NCI-H82 treated with DMSO at 0.1 percent for 48 hours (cell line): ENCODE measurements at regions not wholly inside any gene's neighbourhood (a gene's known extent, or its start where the extent isn't known, plus 50 kb on each side); places are given as distances from the start of the nearest gene placed in this dataset.

ENCODE experiments used
- DNase-seq: peaks from one replicate; lab custom pipeline; 2025; ENCODE audit not compliant: unreplicated experiment; lab: John Stamatoyannopoulos, UW

- DNase-seq: no peak
Measured at GRCh38 chr21:38938343-38938742, 132.6 kb downstream of the ETS2 start.

DNA sequence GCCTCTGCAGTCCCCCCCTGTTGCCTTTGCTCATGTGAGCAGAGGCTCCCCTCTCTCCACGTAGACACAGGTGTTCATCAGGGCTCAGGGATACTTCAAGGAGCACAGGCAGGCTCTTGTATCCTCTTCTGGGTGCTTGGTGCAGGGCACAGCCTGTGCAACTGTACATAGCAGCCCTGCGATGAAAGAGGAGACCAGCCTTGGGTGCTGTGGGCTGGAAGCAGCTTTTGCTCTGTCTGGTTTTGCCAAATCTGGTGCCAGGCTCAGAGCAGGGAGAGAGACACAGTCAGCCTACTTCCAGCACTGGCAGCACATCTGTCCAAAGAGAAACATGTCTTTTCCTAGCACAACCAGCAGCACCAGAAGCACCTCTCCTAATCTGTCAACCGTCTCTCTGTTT, 132.1 kb downstream of the ETS2 start:
- no peak for DNase-seq

DNA sequence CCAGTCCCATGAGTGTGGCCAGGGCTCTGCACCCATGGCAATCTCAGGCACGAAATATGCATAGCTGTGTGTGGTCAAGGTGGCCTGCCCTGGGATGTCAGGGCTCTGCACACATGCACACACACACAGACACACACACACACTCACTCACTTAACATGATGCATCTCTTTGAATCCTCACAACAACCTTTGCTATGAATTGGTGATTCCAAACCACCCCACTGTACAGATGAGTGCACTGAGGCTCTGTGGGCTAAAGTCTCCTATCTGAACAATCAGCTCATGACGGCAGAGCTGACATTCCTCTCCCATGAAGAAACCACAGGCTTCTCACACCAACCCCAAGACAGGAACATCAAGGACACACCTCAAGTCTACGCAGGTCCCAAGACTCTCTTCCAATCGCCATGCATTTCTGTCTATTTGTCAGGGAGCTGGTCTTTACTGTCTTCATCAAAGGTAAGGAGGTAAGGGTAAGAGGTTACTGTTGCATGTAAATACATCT, 131.6 kb downstream of the ETS2 start:
- no peak for DNase-seq

- DNase-seq: no peak
Measured at GRCh38 chr21:38936240-38936639, 130.5 kb downstream of the ETS2 start.

DNA sequence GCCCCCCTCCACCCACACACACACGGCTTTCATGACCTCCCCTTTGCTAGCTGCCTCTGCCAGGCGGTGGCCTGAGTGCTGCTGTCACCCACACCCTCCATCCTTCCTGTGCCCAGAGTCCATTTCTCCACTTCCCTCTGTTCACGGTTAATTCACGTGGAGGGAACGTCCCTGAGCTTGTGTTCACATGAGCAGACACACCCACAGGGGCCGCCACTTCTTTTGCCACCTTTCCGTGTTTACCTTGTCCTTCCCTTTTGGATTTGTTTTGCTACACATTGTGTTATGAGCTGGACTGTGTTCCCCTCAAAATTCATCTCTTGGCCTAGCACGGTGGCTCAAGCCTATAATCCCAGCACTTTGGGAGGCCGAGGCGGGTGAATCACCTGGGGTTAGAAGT, 128.0 kb downstream of the ETS2 start:
- no peak for DNase-seq

GRCh38 chr21:38931291-38931690, 125.6 kb downstream of the ETS2 start:
- no peak for DNase-seq

- DNase-seq: no peak
Measured at GRCh38 chr21:38930853-38931252, 125.1 kb downstream of the ETS2 start.

GRCh38 chr21:38930066-38930465, 124.3 kb downstream of the ETS2 start:
- no peak for DNase-seq

DNA sequence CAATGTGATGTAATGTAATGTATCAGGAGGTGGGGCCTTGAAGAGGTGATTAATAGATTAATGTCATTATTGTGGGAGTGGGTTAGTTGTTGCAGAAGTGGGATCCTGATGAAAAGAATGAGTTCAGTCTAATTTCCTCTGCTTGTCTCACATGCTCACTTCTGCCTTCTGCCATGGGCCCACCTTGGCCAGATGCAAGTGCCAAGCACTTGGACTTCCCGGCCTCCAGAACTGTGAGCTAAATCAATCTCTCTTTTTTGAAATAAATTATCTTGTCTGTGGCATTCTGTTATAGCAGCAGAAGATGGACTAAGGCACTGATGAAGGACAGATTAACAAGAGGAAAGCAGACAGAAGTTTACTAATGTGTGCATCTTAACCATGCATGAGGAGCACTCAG, 123.9 kb downstream of the ETS2 start:
- no peak for DNase-seq

DNA sequence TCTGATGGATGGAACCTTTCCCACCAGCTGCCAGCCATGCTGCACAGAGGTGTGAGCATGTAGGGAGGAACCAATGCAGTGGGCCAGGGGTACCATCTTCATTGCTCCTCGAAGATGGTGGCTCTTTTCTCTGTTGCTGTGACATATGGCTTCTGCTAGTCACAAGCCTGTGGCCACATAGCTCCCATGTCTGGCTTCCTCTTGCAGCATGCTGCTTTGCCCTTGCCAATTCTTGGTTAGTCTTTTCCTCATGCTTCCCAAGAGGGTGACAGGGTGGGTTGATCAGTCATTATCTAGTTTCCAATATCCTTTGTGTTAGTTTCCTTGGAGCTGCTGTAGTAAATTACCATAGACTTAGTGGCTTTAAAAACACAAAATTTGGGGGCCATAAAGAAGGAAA, 123.4 kb downstream of the ETS2 start:
- DNase-seq: no peak

DNA sequence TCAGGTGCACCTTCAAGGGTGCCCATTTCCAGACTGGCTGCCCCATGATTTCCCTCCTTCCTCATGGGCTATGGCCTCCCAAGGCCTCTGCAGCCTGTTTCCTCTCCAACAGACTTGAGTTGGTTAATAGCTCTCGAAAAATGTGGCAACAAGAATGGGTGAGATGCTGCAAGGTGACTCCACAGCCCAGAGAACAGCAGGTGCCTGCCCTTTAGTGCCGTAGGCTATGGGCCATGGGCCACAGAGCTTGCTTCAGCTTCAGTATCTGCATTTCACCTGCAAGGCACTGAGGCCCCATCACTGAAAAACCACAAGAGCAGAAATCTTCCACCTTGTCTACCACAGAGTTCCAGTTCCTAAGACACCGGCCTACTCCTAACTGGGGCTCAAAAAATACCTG, 122.0 kb downstream of the ETS2 start:
- no peak for DNase-seq

DNA sequence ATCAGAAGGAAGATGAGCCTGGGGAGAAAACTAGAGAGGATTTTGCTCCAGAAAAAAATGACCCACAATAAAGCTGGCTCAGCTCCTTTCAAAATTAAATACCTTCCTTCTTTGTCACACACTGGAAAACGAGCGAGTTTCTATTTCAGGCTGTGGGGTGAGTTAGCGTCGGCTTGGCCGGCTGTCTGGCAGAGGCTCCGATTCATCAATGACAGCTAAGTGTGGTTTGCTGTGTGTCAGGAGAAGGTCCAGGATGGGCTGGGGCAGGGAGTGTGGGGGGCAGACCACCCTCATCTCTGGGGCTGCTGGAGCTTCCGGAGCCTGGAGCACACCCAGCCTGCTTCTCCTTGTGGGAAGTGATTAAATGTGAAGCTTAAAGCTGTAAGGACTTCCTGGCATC, 120.2 kb downstream of the ETS2 start:
- DNase-seq: no peak

DNA sequence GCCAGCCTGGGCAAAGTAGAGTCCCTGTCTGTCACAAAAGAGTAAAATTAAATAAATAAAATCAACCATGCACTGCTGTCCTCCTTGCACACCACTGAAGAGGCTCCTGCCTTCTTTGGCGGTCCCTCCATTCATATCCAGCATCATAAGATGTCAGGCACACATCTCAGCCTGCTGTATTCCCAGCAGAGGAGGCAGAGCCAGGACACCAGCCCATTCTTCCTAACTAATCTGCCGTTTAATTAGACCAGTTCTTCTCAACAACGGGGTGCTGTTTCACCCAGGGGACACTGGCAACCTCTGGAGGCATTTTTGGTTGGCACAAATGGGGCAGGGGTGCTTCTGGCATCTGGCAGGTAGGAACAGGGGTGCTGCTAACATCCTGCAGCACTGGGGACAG, 119.7 kb downstream of the ETS2 start:
- DNase-seq: no peak

DNA sequence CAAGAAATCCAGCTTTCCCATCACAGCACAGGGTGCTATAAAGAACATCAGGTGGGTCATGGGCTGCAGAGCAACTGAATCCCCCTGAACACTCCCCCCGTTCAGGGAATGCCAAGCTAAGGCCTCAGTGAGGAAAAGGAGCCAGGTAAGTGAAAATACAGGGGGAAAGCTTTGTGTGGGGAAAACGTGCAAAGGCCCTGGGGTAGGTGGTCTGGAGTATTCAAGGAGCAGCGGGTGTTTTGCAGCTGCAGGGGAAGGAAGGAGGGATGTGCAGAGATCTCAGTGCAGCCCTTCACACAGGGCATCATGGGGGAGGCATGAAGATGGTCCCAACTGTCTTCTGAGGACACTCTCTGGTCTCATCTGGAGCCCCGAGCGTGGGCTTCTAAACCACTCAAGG, 119.2 kb downstream of the ETS2 start:
- no peak for DNase-seq

GRCh38 chr21:38923429-38923828, 117.7 kb downstream of the ETS2 start:
- no peak for DNase-seq

DNA sequence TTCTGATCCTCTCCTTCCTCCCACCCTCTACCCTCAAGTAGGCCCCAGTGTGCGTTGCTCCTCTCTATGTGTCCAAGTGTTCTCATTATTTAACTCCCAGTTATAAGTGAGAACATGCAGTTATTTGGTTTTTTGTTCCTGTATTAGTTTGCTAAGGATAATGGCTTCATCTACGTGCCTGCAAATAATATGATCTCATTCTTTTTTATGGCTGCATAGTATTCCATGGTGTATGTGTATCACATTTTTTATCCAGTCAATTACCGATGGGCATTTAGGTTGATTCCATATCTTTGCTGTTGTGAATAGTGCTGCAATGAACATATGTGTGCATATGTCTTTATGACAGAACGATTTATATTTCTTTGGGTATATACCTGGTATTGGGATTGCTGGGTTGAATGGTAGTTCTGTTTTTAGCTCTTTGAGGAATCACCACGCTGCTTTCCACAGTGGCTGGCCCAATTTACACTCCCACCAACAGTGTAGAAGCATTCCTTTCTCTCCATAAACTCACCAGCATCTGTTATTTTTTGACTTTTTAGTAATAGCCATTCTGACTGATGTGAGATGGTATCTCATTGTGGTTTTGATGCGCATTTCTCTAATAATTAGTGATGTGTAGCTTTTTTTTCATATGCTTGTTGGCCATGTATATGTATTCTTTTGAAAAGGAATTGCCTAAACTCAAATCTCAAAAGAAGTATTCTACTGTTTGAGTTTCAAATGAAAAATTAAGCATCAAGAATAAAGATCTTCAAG, 116.9 kb downstream of the ETS2 start:
- DNase-seq: no peak

DNA sequence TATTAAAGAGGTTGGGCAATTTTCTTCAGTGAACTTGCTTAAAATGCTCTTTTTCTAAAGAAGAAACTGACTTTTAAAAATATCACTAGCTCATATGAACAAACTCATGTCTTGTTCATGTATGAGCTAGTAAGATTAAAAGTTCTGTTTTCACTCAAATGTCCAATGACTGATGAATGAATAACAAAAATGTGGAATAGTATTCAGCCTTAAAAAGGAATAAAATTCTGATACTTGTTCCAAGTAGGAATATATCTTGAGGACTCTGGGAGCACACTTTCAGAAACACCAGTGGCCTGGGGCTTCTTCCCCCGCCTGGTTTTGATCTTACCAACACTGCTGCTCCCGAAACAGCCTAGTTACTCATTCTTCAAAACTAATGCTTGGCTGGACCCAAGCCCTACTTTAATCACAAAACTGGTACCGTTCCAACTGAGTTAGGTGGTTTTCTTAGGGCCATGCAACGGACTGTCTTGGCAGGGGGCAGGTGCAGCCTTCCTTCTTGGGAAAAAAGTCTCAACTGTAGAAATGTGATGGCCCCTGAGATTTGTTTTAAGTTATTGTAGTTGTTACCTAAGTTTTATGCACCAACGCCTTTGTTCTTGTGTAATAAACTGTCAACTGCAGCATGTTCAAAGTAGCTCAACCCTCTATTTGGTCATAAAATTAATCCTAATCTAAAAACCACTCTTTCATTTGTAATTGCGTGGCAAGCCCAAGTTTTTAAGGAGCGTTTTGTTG, 116.0 kb downstream of the ETS2 start:
- DNase-seq: no peak

- DNase-seq: no peak
Measured at GRCh38 chr21:38920631-38921398, 115.1 kb downstream of the ETS2 start.

DNA sequence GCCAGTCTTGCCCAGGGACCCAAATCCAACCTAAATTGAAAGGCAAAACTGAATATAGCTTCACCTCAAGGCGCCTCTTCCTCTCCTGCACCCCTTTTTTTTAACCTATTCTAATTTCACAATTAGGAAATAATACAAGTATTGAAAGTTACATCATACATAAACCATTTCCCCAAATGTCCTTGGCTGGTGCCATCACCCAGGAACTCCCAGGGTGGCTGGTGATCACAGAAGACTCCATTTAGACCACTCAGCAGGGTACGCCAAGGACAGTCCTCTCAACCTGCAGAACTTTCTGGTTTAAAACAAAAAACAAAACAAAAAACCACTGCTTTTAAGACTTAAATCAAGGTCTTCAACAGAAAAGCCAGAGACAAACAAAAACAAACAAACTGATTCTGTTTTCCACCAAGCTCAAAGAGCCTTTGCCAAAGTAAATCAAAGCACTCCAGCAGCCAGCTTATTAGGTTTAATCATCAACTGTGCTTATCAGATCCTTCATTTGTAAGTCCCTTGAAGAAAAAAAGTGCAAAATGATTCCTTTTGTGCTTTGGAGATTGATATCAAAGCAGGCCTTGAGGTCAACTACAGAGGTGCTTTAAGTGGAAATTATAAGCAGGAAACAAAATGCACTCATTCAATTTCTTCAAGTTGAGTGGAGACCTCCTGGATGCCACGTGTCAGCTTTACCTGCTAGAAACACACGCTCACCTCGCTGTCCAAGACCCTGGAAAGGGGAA, 113.0 kb downstream of the ETS2 start:
- DNase-seq: no peak

GRCh38 chr21:38917043-38917774, 111.5 kb downstream of the ETS2 start:
- no peak for DNase-seq
